Activated naive CD8-positive, alpha-beta T cell treated with anti-CD3 and anti-CD28 coated beads for 36 hours (primary cell): ENCODE measurements at regions not wholly inside any gene's neighbourhood (a gene's known extent, or its start where the extent isn't known, plus 50 kb on each side); places are given as distances from the start of the nearest gene placed in this dataset.

Experiments
- DNase-seq: peaks from one replicate; pipeline ENCODE4 v3.0.0; 2021
- H3K27ac Mint-ChIP-seq: one replicate; pipeline ENCODE4 v1.8.0; 2022; ENCODE audit warnings: mild to moderate bottlenecking, moderate library complexity, mixed read lengths
- H3K27me3 Mint-ChIP-seq: one replicate; pipeline ENCODE4 v1.8.0; 2022; ENCODE audit warnings: mild to moderate bottlenecking, mixed read lengths
- H3K36me3 Mint-ChIP-seq: one replicate; pipeline ENCODE4 v1.8.0; 2021; ENCODE audit warnings: mild to moderate bottlenecking, mixed read lengths
- H3K4me1 Mint-ChIP-seq: one replicate; pipeline ENCODE4 v1.8.0; 2021; ENCODE audit warnings: mixed read lengths
- H3K4me3 Mint-ChIP-seq: one replicate; pipeline ENCODE4 v1.8.0; 2022; ENCODE audit warnings: mild to moderate bottlenecking, moderate library complexity, mixed read lengths
- H3K9me3 Mint-ChIP-seq: one replicate; pipeline ENCODE4 v1.8.0; 2022; ENCODE audit warnings: mixed read lengths

- peaks cover 24% of the 10 kb centered on the region for H3K27me3 Mint-ChIP-seq
- H3K4me3 Mint-ChIP-seq: no peak overlapping the region
- no peak overlapping the region for H3K27ac Mint-ChIP-seq
- no peaks in the 10 kb centered on the region for H3K36me3 Mint-ChIP-seq
- no peak for DNase-seq
- H3K4me1 Mint-ChIP-seq: no peaks in the 10 kb centered on the region
- H3K9me3 Mint-ChIP-seq: no peaks in the 10 kb centered on the region
Observed at GRCh38 chr5:175115831-175116230, 328.2 kb downstream of the DRD1 start.

GRCh38 chr5:175113947-175114346 lies 330.0 kb downstream of the DRD1 start:
- Mint-ChIP-seq H3K4me1 (no peaks in the 10 kb centered on the region), H3K9me3 (peaks cover 5% of the 10 kb centered on the region), H3K27ac (no peak overlapping the region), H3K36me3 (no peaks in the 10 kb centered on the region), H3K27me3 (peaks cover 18% of the 10 kb centered on the region), H3K4me3 (no peak overlapping the region)
- no peak for DNase-seq

DNA sequence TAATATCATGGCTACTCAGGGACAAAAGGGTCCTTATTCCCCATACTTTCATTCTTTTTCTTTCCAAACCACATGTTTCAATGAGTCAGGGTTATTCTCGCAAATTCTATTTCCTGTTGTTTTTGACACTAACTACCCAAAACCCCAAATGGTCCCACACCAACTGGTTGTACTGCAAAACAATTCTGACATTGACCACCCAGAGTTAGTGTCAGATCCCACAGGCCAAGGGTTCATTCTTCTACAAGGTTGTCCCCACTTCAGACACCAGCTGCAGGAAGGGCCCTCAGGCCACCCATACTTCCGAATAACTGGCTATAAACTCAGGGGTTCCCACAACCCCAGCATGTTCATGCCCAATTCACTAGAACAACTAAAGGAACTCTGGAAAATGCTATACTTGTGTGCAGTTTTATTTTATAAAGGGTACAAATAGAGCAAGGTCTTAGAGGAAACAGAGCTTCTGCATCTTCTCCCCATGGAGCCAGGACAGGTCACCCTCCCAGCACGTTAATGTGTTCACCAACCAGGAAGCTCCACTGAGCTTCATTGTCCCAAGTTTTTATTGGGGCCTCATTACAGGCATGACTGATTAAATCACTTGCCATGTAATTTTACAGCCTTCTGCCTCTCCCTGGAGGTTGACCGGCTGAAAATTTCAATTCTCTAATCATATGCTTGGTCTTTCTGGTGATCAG lies 334.8 kb downstream of the DRD1 start:
- no peaks in the 10 kb centered on the region for H3K36me3 Mint-ChIP-seq
- no peak overlapping the region for H3K4me3 Mint-ChIP-seq
- peaks cover 6% of the 10 kb centered on the region for H3K9me3 Mint-ChIP-seq
- H3K27me3 Mint-ChIP-seq: peaks cover 19% of the 10 kb centered on the region
- no peaks in the 10 kb centered on the region for H3K4me1 Mint-ChIP-seq
- no peak for DNase-seq
- H3K27ac Mint-ChIP-seq: no peak overlapping the region

DNA sequence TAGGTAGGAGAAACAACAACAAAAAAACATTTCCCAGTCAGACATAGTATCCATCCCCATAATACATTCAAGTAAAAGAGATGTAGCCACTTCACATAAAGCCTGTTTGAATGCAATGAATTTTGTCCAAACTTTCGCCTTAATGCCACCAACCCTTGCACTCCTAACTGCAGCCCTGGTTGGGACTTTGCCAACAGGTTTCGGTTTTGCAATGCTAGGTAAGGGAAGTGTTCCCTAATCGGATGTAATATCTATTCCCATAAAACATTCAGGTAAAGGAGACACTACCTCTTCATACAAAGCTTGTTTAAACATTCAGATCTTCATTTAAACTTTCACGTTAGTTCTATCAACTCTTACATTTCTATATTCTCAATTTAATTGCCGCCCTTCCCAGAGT lies 336.1 kb downstream of the DRD1 start:
- no peaks in the 10 kb centered on the region for H3K36me3 Mint-ChIP-seq
- no peaks in the 10 kb centered on the region for H3K4me1 Mint-ChIP-seq
- DNase-seq: no peak
- H3K9me3 Mint-ChIP-seq: peaks cover 6% of the 10 kb centered on the region
- peaks cover 21% of the 10 kb centered on the region for H3K27me3 Mint-ChIP-seq
- no peak overlapping the region for H3K27ac Mint-ChIP-seq
- no peak overlapping the region for H3K4me3 Mint-ChIP-seq

- Mint-ChIP-seq H3K36me3 (no peaks in the 10 kb centered on the region), H3K27me3 (peaks cover 21% of the 10 kb centered on the region), H3K9me3 (peaks cover 6% of the 10 kb centered on the region), H3K4me1 (no peaks in the 10 kb centered on the region), H3K4me3 (no peak overlapping the region), H3K27ac (no peak overlapping the region)
- no peak for DNase-seq
Observed at GRCh38 chr5:175107028-175107588, 336.9 kb downstream of the DRD1 start.

DNA sequence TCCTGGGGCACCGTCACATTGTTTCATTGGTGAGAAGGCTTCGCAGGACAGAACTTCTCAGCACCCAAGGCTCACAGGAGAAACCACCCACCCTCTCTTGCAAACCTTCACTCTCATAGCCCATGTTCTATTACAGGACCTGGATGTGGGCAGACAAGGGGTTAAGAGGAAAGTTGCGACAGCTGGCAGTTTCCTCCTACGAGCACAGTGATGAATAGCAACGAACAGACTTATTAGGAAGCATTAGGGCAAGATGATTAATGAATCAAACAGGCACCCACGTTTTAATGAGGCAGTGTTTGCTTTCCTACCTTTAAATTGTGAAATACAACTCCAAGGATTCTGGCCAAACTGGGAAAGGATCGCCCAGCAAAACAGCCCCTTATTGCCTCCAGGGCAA lies 339.3 kb downstream of the DRD1 start:
- peaks cover 18% of the 10 kb centered on the region for H3K27me3 Mint-ChIP-seq
- no peaks in the 10 kb centered on the region for H3K36me3 Mint-ChIP-seq
- H3K27ac Mint-ChIP-seq: no peak overlapping the region
- H3K9me3 Mint-ChIP-seq: peaks cover 6% of the 10 kb centered on the region
- DNase-seq: no peak
- no peak overlapping the region for H3K4me3 Mint-ChIP-seq
- no peaks in the 10 kb centered on the region for H3K4me1 Mint-ChIP-seq

DNA sequence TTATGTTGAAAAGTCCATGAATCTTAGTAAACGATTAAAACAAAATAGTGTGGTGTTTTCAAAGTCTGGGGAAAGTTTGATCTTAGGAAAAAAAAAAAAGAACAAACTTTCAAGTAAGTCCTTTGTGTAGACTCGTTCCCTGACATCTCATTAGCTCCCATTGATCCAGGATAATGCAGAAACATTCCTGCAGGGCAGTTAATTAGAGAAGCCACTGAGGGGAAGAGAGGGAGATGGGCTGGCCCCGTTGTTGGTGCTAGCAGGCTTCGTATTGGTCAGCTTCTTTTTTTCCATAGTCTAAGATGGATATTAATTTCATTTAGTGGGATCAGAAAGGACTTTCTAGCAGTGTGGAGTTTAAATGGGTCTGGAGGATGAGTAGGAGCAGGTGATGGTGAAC lies 340.2 kb downstream of the DRD1 start:
- H3K27ac Mint-ChIP-seq: no peak overlapping the region
- no peak for DNase-seq
- H3K4me3 Mint-ChIP-seq: no peak overlapping the region

GRCh38 chr5:175102717-175103116 lies 341.3 kb downstream of the DRD1 start:
- peaks cover 25% of the 10 kb centered on the region for H3K27me3 Mint-ChIP-seq
- H3K9me3 Mint-ChIP-seq: no peaks in the 10 kb centered on the region
- no peaks in the 10 kb centered on the region for H3K4me1 Mint-ChIP-seq

More for the DNA sequence above, 340.2 kb downstream of the DRD1 start:
- H3K4me1 Mint-ChIP-seq: no peaks in the 10 kb centered on the region
- H3K9me3 Mint-ChIP-seq: peaks cover 2% of the 10 kb centered on the region
- peaks cover 1% of the 10 kb centered on the region for H3K36me3 Mint-ChIP-seq
- H3K27me3 Mint-ChIP-seq: peaks cover 21% of the 10 kb centered on the region

DNA sequence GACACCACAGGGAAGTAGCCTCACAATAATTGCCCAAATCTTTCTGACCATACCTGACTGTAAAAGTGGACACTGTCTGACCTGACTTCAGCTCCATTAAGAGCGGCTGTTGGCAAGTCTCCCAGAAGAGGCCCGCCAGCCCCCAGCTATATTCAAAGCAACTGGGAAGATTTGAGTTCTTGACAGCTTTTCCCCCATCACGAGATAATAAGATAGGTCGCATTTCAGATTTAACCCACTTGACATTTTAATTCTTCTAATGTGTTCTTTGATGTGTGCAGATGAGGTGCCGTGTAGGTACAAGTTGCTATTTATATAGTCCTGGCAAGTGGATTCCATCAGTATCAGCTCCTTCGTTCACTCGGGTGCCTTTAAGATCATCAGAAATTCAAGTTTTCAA lies 345.7 kb downstream of the DRD1 start:
- Mint-ChIP-seq H3K27ac (no peak overlapping the region), H3K27me3 (peaks cover 28% of the 10 kb centered on the region), H3K9me3 (no peaks in the 10 kb centered on the region), H3K4me3 (no peak overlapping the region), H3K4me1 (no peaks in the 10 kb centered on the region), H3K36me3 (peaks cover 1% of the 10 kb centered on the region)
- no peak for DNase-seq

More at GRCh38 chr5:175102717-175103116, 341.3 kb downstream of the DRD1 start:
- peaks cover 1% of the 10 kb centered on the region for H3K36me3 Mint-ChIP-seq
- H3K27ac Mint-ChIP-seq: no peak overlapping the region
- no peak for DNase-seq
- no peak overlapping the region for H3K4me3 Mint-ChIP-seq

DNA sequence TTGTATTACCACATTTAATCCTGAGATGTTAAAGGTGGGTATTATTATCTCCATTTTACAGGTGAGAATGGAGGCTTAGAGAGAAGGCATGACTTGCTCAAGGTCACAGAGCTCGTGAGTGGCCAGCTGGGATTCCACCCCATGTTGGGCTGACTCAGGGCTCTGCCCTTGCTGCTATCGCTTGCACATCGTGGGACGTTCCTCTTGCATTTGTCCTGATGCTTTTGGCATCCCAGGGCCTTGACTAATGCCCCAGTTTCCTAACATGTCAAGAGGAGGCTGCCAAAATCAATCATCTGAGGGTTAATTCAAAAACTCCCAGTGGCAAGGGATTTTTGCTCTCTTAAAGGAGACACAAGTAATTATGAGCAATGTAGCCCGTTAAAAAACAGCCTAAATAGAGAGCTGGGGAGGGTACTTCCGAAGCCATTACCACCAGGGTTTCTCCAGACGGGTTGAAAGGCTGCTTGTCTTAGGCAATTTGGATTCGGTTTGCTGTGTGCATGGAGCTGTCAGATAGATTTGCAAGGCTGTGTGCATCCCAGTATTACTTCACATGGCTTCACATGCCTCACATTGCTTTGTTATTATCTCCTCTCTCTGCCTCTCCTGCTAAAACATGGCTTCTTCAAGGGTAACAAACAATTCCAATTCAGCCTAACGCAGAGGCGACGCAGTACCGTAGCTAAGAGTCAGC lies 347.4 kb downstream of the DRD1 start:
- H3K27me3 Mint-ChIP-seq: peaks cover 42% of the 10 kb centered on the region
- H3K9me3 Mint-ChIP-seq: no peaks in the 10 kb centered on the region
- H3K36me3 Mint-ChIP-seq: peaks cover 1% of the 10 kb centered on the region
- H3K4me1 Mint-ChIP-seq: no peaks in the 10 kb centered on the region
- no peak for DNase-seq
- H3K4me3 Mint-ChIP-seq: no peak overlapping the region
- no peak overlapping the region for H3K27ac Mint-ChIP-seq

GRCh38 chr5:175094461-175094860 lies 349.5 kb downstream of the DRD1 start:
- H3K27me3 Mint-ChIP-seq: peaks cover 43% of the 10 kb centered on the region

GRCh38 chr5:175092691-175093090 lies 351.3 kb downstream of the DRD1 start:
- H3K36me3 Mint-ChIP-seq: no peaks in the 10 kb centered on the region
- DNase-seq: no peak
- no peak overlapping the region for H3K4me3 Mint-ChIP-seq
- no peaks in the 10 kb centered on the region for H3K4me1 Mint-ChIP-seq
- H3K27me3 Mint-ChIP-seq: peaks cover 35% of the 10 kb centered on the region
- no peak overlapping the region for H3K27ac Mint-ChIP-seq
- no peaks in the 10 kb centered on the region for H3K9me3 Mint-ChIP-seq

More at GRCh38 chr5:175094461-175094860, 349.5 kb downstream of the DRD1 start:
- no peaks in the 10 kb centered on the region for H3K36me3 Mint-ChIP-seq
- no peaks in the 10 kb centered on the region for H3K4me1 Mint-ChIP-seq
- H3K27ac Mint-ChIP-seq: no peak overlapping the region
- DNase-seq: no peak
- H3K4me3 Mint-ChIP-seq: no peak overlapping the region
- no peaks in the 10 kb centered on the region for H3K9me3 Mint-ChIP-seq

DNA sequence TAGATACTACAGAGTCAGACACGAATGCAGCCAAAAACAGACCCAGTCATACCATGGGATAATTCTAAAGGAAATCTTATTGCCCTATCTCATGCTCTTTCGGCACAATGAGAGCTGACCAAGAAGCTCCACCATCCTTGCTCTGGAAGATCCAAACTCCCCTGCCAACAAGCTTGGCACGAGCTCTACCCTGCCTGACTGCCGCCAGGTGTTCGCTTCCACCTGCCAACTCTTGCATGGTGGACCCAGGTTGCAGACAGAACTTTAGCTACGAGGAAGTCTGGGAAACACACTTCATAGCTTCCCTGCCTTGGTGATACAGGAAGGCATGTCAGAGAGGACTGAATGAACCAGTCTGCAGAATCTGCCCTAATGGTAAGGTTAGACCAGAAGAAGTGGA lies 355.0 kb downstream of the DRD1 start:
- peaks cover 20% of the 10 kb centered on the region for H3K27me3 Mint-ChIP-seq
- H3K36me3 Mint-ChIP-seq: no peaks in the 10 kb centered on the region
- no peaks in the 10 kb centered on the region for H3K4me1 Mint-ChIP-seq
- H3K27ac Mint-ChIP-seq: no peak overlapping the region
- no peak for DNase-seq
- no peak overlapping the region for H3K4me3 Mint-ChIP-seq
- H3K9me3 Mint-ChIP-seq: no peaks in the 10 kb centered on the region

GRCh38 chr5:175082866-175083590 lies 358.6 kb downstream of the MSX2 start:
- Mint-ChIP-seq H3K36me3 (no peaks in the 10 kb centered on the region), H3K9me3 (no peaks in the 10 kb centered on the region), H3K27ac (no peak overlapping the region), H3K27me3 (peaks cover 9% of the 10 kb centered on the region), H3K4me1 (no peaks in the 10 kb centered on the region), H3K4me3 (no peak overlapping the region)
- DNase-seq: no peak

GRCh38 chr5:175082346-175082745 lies 358.0 kb downstream of the MSX2 start:
- Mint-ChIP-seq H3K9me3 (no peaks in the 10 kb centered on the region), H3K27ac (no peak overlapping the region), H3K4me3 (no peak overlapping the region), H3K27me3 (peaks cover 9% of the 10 kb centered on the region), H3K36me3 (no peaks in the 10 kb centered on the region), H3K4me1 (no peaks in the 10 kb centered on the region)
- DNase-seq: no peak
